Omental fat pad (tissue), 3 donors: ENCODE measurements at regions not wholly inside any gene's neighbourhood (a gene's known extent, or its start where the extent isn't known, plus 50 kb on each side); places are given as distances from the start of the nearest gene placed in this dataset.

Source experiments
- ATAC-seq: fragments of 150-250 bp; one replicate; pipeline ENCODE4 v1.9.1; 2016; ENCODE audit warnings: mild to moderate bottlenecking, moderate library complexity; ENCODE audit not compliant: low FRiP score
- DNase-seq: peaks from one replicate; pipeline ENCODE4 v3.0.0-alpha.2; 2019; ENCODE audit warnings: low spot score
- TF ChIP-seq, protein P1 (sequence below), 3 donors: fragments of 450-650 bp; IDR thresholded peaks; one replicate each; pipeline ENCODE4 v1.5.1; 2016 to 2017; ENCODE audit warnings: antibody characterized with exemption in 3 of 3, mild to moderate bottlenecking in 3 of 3, moderate library complexity in 2 of 3

DNA sequence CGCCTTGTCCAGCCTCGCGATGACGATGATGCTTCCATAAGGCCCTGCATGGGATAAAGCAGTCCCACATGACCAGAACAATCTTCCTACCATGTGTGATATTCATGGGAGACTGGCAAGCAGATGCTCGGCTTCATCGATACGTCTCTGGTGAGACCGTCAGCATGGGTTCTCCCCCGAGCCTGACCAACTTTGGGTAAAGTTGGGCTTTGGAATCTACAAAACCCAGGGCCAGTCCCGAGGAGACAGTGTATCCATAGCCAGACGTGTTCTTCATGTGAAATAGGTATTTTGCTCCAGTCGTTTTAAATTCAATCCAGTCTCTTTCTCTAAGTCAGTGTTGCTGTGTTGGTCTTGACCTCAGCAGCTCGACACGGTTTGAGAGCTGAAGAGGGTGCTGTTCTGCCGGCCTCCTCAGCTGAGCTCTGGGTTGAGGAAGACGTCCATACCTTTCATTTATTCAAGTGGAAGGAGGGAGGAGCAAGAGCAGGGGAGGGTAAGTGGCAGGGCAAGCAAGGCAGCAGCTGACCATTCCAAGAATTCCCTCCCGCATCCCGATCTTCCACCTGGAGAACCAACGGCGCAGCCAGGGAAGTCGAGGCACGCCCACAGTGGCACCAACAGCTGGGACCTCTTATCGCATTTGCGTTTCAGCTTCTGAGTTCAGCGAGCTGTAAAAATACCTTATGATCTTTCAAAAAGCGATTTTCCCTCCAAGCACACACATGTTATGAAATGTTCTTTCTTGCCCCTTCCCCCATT, 64.0 kb upstream of the THBS2 start:
- TF ChIP-seq, protein P1, sequence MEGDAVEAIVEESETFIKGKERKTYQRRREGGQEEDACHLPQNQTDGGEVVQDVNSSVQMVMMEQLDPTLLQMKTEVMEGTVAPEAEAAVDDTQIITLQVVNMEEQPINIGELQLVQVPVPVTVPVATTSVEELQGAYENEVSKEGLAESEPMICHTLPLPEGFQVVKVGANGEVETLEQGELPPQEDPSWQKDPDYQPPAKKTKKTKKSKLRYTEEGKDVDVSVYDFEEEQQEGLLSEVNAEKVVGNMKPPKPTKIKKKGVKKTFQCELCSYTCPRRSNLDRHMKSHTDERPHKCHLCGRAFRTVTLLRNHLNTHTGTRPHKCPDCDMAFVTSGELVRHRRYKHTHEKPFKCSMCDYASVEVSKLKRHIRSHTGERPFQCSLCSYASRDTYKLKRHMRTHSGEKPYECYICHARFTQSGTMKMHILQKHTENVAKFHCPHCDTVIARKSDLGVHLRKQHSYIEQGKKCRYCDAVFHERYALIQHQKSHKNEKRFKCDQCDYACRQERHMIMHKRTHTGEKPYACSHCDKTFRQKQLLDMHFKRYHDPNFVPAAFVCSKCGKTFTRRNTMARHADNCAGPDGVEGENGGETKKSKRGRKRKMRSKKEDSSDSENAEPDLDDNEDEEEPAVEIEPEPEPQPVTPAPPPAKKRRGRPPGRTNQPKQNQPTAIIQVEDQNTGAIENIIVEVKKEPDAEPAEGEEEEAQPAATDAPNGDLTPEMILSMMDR (IDR thresholded peaks at IDR 0.05): no peak
- DNase-seq: no peak
- ATAC-seq: no peak

GRCh38 chr6:169316651-169317050, 63.0 kb upstream of the THBS2 start:
- TF ChIP-seq, protein P1 (IDR thresholded peaks at IDR 0.05): no peak
- ATAC-seq: no peak

GRCh38 chr6:169315830-169316614, 62.4 kb upstream of the THBS2 start:
- TF ChIP-seq, protein P1 (IDR thresholded peaks at IDR 0.05): no peak
- DNase-seq: no peak

More at GRCh38 chr6:169316651-169317050, 63.0 kb upstream of the THBS2 start:
- no peak for DNase-seq

DNA sequence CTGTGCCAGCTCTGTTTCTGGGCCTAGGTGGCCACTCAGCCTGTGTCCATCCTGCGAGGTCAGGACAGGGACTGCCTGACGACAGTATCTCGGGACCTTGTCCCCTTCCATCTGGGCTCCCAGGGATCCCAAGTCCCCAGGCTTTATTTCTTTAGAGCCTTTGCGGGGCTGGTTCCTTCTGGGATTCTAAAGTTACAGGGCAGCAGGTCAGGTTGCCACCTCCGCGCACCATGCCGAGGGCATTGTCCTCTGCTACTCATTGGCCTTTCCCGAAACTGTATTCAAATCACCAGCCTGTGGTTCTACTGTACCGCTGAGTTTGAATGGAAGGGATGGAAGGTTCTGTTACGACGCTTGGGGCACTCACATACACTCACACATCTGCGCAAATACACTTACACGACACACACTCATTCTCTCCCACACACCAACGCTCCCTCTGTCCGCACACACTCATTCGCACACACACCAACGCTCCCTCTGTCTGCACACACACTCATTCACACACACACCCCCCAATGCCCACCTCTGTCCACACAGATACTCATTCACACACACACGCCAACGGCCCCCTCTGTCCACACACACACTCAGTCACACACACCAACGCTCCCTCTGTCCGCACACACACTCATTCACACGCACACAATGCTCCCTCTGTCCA, 59.8 kb upstream of the THBS2 start:
- TF ChIP-seq, protein P1 (IDR thresholded peaks at IDR 0.05): no peak
- DNase-seq (no peak), ATAC-seq (no peak)

More at GRCh38 chr6:169315830-169316614, 62.4 kb upstream of the THBS2 start:
- ATAC-seq: no peak

- no peak for DNase-seq
- no peak for ATAC-seq
- TF ChIP-seq, protein P1 (IDR thresholded peaks at IDR 0.05): no peak
These were observed 59.2 kb upstream of the THBS2 start for GRCh38 chr6:169312658-169313346.

GRCh38 chr6:169310983-169311382, 57.3 kb upstream of the THBS2 start:
- TF ChIP-seq, protein P1 (IDR thresholded peaks at IDR 0.05): no peak
- DNase-seq (no peak), ATAC-seq (no peak)
